HG03135 (cell line): ENCODE measurements at regions not wholly inside any gene's neighbourhood (a gene's known extent, or its start where the extent isn't known, plus 50 kb on each side); places are given as distances from the start of the nearest gene placed in this dataset.
"Not testable (repeated sequence)": the region's sequence is repeated elsewhere in the genome, so short reads cannot be mapped to it uniquely, and the experiment has no call there.

ENCODE experiments used
- ATAC-seq: cut with Tn5 transposase; IDR thresholded peaks from one replicate; pipeline ENCODE4 v1.9.1; 2021; ENCODE audit warnings: mild to moderate bottlenecking, moderate library complexity; ENCODE audit not compliant: unreplicated experiment

GRCh38 chr6:27807441-27808241 is 104.6 kb downstream of the OR2B2 start:
- peak; percentile 64 for ATAC-seq

- ATAC-seq: no peak
Measured at GRCh38 chr6:27806981-27807440, 105.2 kb downstream of the OR2B2 start.

GRCh38 chr6:27805347-27805746 is 106.8 kb downstream of the OR2B2 start:
- no peak for ATAC-seq

- ATAC-seq: no peak
Measured at GRCh38 chr6:27804851-27805250, 107.3 kb downstream of the OR2B2 start.

GRCh38 chr6:27800731-27801373 is 111.3 kb downstream of the OR2B2 start:
- ATAC-seq: no peak

GRCh38 chr6:27797960-27798359 is 114.2 kb downstream of the OR2B2 start:
- ATAC-seq: no peak

GRCh38 chr6:27796736-27797481 is 115.3 kb downstream of the OR2B2 start:
- ATAC-seq: not testable (repeated sequence)

- ATAC-seq: peak; percentile 50
Measured at GRCh38 chr6:27795697-27796494, 116.3 kb downstream of the OR2B2 start.

- no peak for ATAC-seq
Measured at GRCh38 chr6:27791182-27791943, 120.8 kb downstream of the OR2B2 start.

GRCh38 chr6:27788376-27788775 is 123.8 kb downstream of the OR2B2 start:
- not testable (repeated sequence) for ATAC-seq

- ATAC-seq: no peak
Measured at GRCh38 chr6:27786048-27786447, 126.1 kb downstream of the OR2B2 start.

- no peak for ATAC-seq
Measured at GRCh38 chr6:27785294-27785693, 126.9 kb downstream of the OR2B2 start.

GRCh38 chr6:27782748-27783147 is 129.4 kb downstream of the OR2B2 start:
- no peak for ATAC-seq

GRCh38 chr6:27778625-27779417 is 133.4 kb downstream of the OR2B2 start:
- ATAC-seq: no peak

- no peak for ATAC-seq
Measured at GRCh38 chr6:27777614-27778355, 134.4 kb downstream of the OR2B2 start.

- no peak for ATAC-seq
Measured at GRCh38 chr6:27777126-27777525, 135.1 kb downstream of the OR2B2 start.

- no peak for ATAC-seq
Measured at GRCh38 chr6:27776504-27776903, 135.7 kb downstream of the OR2B2 start.

- ATAC-seq: no peak
Measured at GRCh38 chr6:27775796-27776184, 136.4 kb downstream of the OR2B2 start.
